MV-4-11 (cell line): ENCODE measurements at regions not wholly inside any gene's neighbourhood (a gene's known extent, or its start where the extent isn't known, plus 50 kb on each side); places are given as distances from the start of the nearest gene placed in this dataset.

Source experiments
- DNase-seq: peaks from one replicate; lab custom pipeline; 2025; lab: John Stamatoyannopoulos, UW

DNA sequence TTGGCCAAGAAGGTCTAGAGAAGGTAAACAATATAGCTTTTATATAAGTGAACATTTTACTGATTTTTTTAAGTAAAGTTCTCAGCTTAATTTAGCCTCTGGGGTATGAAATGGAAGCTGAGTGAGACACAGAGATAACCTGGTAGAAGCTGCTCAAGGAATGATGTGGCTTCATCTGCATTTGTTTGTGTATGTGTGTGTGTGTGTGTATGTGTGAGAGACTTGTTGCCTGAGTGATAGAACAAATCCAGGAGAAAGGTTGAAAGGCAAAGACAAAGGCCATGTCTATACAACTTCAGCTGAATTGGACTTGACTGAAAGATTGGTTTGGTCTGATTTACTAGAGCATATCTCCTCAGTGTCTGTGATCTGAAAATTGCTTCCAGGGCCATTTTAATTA, 63.6 kb downstream of the PCDH7 start:
- no peak for DNase-seq

- DNase-seq: no peak
Observed at GRCh38 chr4:30789219-30789671, 69.1 kb downstream of the PCDH7 start.

- DNase-seq: no peak
Observed at GRCh38 chr4:30790123-30790522, 70.0 kb downstream of the PCDH7 start.

DNA sequence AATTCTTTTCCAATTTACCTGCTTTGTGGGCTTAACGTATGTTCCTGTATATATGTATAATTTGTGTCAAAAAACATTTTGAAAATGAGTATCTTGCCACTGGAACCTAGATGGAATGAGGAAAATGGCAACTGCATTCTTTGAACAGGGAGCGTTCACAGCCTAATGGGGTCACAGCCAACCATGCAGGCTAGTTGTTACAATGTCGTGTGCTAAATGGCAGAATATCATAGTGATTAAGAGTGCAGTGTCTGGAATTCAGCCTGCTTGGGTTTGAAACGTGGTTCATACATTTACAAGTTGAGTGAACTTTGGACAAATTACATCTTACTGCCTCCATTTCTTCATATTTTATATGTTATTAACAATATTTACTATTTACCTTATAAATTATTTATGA, 70.8 kb downstream of the PCDH7 start:
- DNase-seq: no peak

- DNase-seq: no peak
Observed at GRCh38 chr4:30792601-30793000, 72.4 kb downstream of the PCDH7 start.

DNA sequence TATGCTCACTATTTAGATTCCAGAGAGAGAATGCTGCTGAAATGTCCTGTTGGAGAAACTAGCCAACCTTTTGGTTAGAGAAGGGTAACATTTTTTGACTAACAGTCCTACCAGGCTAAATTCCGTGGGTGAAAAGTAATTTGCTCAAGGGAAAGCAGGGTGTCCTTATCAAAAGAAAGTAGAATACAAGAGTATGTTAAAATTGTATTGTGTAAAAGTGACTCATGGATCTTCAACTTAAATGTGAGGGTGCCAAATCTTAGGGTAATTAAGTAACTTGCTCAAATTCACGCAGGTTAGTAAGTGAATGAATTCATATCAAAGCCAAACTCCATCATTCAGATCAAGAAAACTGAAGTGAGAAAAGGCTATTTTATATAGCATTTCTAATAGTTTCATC, 81.7 kb downstream of the PCDH7 start:
- DNase-seq: no peak

DNA sequence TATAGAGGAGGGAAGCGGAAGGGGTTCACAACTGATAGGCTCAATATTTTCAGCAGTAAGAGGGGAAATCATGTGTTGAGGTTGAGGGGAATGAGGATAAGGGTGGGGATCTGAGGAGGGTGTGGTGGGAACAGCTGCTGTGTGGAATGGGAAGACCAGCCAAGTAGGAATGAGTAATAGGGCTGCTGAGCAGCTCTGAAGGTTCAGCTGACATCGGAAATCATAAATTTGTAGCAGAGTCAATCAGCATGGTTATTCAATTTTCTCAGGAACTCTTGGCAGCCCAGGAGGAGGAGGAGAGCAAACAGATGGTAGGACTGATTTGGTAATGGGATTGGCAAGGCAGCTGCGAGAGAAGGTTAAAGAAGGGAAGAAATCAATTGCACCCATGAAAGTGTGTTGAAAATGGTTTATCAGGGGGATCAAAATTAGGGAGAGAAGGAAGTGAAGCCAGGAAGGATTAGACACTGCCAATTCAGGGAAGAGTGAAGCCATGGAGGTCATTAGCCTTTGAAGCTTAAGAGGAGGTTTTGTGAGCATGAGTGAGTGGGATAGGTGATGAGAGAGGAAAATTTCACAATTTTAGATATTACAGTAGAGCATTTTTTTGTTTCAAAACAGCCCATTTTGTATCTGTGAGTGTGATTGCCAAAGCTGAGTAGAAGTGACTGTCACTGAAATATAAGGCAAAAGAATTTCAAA, 82.6 kb downstream of the PCDH7 start:
- DNase-seq: no peak

DNA sequence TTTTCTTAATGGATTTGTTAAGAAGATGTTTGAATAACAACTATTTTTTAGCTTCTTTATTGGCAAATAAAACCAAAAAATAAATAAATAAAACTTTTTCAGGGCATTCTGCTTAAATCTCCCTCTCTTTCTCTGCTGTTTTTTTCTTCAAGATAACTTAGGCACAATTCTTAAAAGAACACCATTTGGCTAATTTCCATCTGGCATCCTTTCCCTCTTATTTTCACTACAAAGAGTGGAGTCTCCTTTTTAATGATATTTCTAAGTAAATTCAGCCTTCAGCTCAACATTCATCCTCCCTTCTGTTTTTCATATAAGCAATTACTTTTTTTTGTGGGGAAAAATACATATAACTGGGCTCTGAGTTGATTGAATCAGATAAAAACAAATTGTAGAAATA, 88.1 kb downstream of the PCDH7 start:
- DNase-seq: no peak

DNA sequence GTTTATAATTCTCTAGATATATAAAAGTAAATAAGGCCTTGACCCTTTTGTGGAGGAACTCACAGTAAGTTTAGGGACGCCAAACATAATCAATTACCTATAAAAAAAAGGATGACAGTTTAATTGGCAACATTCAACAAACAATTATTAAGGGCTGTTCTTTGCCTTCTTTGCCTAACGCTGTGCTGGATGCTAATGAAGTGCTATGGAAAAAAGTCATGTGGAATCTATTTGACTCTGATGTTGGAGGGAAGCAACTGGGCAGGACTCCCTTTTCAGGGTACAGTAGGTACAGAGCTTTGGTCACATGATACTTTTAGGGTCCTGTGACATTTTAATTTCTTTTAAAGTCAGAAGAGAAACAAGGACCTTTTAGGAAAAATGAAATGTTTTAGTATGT, 91.1 kb downstream of the PCDH7 start:
- DNase-seq: no peak

GRCh38 chr4:30815685-30816084, 95.5 kb downstream of the PCDH7 start:
- no peak for DNase-seq

GRCh38 chr4:30817447-30817846, 97.3 kb downstream of the PCDH7 start:
- DNase-seq: no peak

- DNase-seq: no peak
Observed at GRCh38 chr4:30818541-30818940, 98.4 kb downstream of the PCDH7 start.

GRCh38 chr4:30821275-30821674, 101.1 kb downstream of the PCDH7 start:
- no peak for DNase-seq

DNA sequence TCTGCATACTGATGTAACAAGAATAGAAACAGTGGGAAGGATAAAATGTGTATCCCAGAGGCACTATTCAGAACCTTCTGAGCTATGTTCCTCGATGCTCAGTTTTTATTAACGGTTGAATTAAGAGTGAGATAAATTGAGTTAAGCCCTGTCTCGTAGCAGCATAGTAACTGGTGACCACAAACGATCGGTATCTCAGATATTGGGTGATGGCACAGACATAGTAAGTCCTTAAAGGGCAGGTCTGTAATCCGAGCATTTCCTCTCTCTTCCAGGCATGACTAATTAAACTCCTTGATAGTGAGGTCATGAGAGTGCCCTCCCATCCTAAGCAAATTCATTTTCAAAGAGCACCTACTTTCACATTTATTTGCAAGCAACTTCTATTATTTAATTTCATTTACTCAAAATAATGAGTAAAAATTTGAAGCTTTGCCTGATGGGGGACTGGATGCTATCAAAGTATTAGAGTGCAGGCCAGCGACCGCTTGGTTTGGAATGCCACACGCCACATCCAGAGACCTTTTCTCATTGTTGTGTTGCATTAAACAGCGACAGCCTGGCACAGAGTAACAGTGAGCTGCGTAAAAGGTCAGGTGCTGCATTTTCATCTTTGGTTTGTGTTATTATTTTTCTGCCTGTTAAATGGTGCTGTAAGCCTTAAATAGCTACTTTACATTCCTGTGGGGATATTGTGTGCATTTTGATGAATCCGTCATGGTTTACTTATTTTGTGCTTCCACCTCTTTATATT, 101.9 kb downstream of the PCDH7 start:
- no peak for DNase-seq

GRCh38 chr4:30822911-30823551, 102.9 kb downstream of the PCDH7 start:
- DNase-seq: no peak

DNA sequence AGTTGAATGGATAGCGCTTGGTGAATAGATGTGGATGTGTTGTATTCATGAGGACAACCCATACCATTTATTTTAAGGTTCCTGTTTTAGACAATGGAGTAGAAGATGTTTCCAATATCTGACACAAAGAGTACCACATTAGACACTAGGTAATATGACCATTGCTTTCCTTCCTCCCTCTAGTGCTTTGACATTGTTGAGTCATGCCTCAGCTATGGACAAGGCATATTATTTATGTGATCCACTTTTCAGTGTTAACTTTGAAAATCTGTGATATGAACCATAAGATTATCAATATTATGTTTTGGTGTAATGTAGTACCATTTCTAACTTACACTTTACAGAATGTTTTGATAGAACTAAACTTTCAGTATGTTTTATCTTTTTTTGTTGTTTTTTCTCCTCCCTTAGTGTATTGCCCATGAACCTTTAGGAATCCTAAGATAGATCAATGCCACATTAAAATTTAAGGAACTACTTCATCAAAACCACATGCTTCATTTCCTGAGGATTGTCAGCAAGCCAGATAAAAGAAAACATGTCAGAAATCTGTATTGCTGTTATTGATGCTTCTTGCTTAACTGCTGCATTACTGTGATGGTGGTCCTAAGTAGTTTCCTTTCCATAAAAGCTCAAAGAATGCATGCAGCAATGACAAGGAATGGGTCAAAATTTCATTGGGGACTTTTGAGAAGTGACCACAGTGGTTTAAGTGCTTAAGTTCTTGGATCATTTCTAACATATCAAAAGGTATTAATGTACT, 105.0 kb downstream of the PCDH7 start:
- DNase-seq: no peak

DNA sequence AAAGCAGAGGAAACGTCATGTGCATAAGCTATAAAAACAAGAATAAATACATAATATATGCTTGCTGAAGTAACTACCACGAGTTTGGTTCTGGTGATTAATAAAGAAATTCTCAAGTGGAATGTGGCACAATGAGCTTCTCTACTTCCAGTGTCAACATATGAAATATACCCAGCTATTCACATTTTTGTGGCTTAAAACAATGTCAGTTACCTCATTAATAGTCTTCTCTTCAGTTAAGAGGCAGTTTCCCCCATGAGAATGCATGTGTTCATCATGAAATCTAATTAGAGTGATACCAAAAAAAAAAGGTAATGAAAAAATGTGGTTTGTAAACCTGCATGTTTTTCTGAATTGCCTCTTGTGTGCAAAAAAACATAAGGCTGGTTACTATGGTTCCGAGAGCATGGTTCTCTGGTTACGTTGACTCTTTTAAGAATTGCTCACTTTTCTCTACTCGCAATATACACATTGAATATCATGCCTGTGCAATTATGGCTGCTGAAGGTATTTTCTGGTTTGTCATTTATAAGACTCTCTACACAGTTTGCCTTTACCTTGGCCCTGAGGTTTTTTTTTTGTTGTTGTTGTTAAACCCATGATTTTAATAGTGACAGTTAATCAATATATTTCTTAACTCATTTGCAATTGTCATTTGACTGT, 108.2 kb downstream of the PCDH7 start:
- no peak for DNase-seq

- DNase-seq: no peak
Observed at GRCh38 chr4:30832639-30833038, 112.5 kb downstream of the PCDH7 start.

GRCh38 chr4:30833206-30833605, 113.0 kb downstream of the PCDH7 start:
- DNase-seq: no peak

DNA sequence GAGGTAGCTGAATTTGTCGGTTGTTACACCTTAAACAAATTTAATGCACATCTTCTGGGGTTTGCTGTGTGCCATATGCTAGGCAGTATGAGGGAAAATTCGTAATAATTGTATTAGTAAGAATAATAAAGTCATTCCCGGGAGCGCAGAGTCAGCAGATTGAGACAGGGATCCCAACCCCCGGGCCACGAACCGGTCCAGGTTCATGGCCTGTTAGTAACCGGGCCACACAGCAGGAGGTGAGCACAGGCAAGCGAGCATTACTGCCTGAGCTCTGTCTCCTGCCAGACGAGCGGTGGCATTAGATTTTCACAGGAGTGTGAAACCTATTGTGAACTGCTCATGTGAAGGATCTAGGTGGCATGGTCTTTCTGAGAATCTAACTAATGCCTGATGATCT, 114.9 kb downstream of the PCDH7 start:
- DNase-seq: no peak

- no peak for DNase-seq
Observed at GRCh38 chr4:30836231-30836630, 116.1 kb downstream of the PCDH7 start.

GRCh38 chr4:30837131-30837539, 117.0 kb downstream of the PCDH7 start:
- DNase-seq: no peak
